ENCODE measurements at regions not wholly inside any gene's neighbourhood (a gene's known extent, or its start where the extent isn't known, plus 50 kb on each side); places are given as distances from the start of the nearest gene placed in this dataset.

DNA sequence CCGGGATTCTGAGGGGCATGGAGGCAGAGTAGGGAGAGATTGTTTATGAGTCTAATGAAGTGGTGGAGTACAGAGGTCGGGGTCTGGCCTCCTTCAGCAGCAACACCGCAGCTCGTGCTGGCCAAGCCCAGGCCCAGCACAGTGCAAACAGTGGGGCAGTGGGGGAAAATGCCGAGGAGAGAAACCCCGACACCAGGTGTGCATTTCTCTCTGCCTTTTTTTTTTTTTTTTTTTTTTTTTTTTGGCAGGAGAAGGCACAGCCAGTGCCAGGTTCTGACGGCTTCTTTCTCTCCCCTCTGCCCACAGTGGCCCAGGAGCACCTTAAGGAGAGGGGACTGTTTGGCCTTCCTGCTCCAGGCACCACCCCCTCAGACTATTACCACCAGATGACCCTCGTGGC is 219.3 kb downstream of the GLI2 start:
- DNase-seq (ENCODE audit: low read depth): no peak

DNA sequence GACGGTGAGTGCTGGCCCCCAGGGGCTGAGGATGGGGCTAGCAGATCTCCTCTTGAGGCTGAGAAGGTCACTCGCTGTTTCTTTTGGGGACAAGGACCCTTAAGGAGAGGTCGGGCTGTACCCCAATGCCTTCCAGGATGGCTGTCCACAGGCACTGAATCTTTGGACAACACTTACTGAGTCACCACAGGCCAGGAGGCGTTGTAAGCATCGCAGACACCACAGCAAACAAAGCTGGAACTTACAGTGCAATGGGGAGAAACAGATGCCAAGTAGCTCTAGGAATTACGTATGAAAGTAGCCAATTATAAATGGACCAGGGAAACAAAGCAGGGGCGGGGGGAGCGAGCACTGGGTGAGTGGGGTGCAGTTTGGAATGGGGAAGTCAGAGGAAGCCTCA is 219.8 kb downstream of the GLI2 start:
- DNase-seq (ENCODE audit: low read depth): no peak

DNA sequence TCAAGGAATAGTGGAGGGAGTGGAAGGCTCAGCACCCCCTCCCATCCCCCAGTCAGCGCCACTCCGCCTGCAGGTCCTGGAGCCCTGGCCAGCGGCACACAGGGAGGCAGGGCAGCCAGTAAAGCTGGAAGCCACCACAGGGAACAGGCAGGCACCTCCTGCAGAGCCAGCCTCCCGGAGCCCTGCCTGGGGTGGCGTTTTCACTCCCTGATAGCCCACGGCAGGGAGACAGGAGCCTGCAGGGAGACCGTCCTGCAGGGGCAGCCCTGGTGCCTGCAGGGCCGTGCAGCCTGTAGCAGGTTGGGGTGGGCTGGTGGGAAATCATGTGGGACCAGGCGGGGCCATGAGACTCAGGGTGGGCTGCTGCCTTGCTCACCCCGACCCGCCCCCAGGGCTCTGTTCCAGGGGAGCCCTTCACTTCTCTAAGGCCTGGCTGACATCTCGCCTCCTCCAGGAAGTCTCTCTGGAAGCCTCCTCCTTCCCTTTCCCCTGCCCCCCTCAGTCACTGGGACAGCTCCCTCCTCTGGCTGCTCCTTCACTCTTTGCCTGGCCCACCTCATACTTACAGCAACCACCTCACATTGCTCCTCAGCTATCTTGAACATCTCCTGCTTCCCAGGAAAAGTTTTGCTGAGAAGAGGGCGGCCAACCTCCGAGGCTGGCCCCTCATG is 221.0 kb downstream of the GLI2 start:
- DNase-seq (ENCODE audit: low read depth): no peak

DNA sequence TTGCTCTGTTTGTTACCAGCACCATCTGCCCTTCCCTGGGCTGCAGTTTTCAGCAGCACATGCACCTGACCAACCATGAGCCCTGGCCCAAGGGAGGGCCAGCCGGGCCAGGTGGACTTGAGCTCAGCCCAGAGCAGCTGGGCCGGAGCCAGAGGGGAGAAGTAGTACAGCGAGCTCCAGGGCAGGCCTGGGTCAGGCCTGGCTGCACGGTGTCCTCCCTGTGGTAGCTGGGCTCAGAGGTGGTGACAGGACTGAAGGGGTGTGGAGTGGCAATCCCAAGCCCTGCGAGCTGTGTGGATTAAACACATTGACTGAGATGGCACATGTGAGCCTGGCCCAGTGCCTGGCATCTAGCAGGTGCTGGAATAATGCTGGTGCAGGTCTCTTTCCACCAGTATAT is 222.2 kb downstream of the GLI2 start:
- DNase-seq (ENCODE audit: low read depth): no peak

DNA sequence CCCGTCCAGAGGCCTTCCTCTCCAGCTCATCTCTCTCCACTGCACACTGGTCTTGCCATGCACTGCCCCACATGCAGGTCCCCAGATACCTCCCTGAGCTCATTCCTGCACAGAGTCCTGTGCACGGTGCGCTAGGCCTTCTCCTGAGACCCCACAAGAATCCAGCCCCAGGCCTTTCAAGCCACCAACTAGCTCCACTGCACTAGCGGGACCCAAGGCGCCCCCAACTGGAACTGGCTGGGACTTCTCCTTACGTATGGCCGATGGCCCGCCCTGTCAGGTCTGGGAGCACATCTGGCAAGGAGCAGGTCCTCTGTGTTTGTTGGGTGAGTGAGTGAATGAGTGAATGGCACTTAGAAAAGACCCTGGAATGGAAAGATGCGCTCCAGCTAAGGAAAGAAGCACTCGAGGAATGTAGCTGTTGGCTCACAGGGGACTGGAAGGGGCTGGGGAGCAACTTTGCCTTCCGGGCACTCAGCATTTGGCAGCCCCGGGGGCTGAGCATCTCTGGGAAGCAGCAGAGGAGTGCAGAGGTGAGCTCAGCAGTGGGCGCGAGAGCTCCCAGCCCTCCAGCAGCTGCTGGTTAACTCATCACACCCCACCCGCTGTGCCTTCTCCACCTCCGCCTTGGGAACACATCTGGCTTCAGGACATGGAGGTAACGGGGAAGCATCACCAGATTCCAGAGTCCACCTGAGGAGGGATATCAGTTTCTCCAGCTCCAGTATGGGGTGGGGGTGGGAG is 223.1 kb downstream of the GLI2 start:
- DNase-seq (ENCODE audit: low read depth): no peak

DNA sequence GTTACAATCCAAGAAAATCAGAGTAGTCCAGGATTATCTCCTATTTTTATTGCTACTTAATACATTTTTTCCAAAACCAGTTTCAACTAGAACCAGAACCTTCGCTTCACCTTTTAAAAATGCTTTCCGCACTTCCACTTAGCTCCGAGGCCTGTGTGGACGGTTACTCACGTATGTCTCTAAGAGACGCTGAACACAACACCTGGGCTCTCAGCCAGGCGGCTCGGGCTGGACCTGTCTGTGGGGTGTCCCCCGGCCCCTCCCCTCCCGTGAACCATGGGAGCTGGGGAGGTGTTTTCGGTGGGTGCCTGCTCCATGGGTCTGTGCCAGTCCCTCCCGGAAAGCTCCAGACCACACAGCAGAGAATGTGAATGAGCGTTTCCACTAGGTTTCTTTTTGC is 223.8 kb downstream of the GLI2 start:
- DNase-seq (ENCODE audit: low read depth): no peak

DNA sequence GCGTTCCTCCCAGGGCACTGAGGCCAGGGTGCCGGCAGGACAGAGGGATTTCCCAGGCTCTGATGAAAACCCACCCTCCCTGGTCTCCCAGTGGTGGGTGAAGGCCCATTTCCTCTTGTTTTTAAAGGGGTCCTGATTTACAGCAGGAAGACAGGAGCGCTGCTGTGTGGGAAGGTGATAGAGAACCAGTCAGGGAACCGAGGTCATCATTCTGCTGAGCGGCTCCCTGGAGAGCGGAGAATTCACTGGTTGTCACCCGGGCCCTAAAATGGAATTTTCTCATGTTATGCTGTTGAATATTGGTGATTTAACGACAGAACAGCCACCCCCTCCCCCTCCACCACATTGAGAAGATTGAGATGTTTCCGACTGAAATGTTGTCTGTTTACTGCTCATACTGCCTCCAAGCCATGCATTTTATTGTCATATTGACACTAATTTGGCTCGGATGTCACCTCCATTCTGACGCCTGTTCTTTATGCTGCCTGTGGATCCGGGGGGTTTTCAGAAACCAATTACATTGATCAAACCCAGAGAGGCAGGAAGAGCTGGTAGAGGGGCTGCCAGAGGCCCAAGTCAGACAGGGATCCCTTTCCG is 225.2 kb downstream of the GLI2 start:
- DNase-seq (ENCODE audit: low read depth): no peak

DNA sequence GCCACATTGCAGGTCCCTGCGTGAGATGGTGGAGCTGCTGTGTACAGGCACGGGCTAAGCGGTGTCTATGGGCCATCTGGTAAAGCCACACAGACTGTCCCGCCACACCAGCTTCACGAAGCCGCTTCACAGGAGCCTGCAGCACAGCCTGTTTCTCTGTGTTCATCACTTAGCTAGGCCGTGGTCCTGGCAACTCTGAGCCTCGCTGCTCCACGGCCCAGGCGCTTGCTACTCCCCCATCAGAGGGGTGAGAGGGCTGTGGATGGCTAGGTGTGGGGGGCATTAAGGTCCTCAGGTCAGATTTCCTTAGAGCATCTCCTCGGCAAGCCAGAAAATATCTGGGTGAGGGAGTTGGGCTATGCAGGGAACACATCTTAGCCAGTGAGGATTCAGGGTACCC is 225.7 kb downstream of the GLI2 start:
- no peak for DNase-seq (ENCODE audit: low read depth)

DNA sequence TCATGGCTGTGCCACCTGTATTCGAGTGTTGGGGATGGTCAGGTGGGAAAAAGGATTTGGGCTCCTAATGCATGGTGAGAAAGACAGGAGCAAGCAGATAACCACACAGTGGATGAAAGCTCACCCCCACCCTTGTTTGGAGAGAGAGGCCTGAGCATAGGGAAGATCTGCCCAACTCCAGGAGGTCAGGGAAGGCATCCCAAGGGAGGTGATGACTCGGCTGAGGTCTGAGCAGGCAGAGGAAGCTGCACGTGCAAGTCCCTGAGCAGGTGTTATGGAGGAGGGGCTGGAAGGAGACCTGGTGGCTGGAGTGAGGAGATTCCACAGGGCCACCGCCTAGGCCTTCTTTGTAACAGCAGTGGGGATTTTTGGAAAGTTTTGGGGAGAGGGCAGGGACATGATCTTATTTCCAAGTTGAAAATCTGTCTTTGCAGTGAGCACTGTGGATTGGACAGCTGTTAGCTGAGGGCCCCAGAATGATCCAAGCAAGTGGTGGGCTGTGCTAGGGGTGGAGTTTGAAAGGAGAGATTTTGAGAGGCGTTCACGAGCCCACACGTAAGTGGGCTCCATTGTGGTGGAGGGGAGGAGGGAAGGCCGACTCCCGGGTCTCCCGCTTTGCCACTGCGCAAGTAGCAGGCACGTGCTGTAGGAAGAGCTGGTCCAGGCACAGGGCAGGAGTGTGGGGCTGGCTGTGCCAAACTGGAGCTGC is 228.5 kb downstream of the GLI2 start:
- peak; percentile 41 for DNase-seq (ENCODE audit: low read depth)

DNA sequence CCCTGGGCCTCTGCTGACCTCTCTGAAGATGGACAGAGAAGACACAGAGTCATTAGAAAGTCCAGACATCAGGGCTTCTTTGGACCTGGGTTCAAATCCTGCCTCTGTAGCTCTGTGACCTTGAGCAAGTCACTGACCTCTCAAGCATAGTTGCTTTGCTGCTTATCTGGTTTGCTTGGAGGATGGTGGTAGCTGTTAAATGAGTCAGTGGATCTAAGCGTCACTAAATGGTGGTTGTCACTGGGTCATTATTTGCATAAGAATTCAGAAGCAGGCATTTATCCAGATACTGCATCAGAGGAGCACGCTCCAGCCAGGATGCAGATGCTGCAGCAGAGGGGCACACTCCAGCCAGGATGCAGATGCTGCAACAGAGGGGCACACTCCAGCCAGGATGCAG is 229.2 kb downstream of the GLI2 start:
- no peak for DNase-seq (ENCODE audit: low read depth)

DNA sequence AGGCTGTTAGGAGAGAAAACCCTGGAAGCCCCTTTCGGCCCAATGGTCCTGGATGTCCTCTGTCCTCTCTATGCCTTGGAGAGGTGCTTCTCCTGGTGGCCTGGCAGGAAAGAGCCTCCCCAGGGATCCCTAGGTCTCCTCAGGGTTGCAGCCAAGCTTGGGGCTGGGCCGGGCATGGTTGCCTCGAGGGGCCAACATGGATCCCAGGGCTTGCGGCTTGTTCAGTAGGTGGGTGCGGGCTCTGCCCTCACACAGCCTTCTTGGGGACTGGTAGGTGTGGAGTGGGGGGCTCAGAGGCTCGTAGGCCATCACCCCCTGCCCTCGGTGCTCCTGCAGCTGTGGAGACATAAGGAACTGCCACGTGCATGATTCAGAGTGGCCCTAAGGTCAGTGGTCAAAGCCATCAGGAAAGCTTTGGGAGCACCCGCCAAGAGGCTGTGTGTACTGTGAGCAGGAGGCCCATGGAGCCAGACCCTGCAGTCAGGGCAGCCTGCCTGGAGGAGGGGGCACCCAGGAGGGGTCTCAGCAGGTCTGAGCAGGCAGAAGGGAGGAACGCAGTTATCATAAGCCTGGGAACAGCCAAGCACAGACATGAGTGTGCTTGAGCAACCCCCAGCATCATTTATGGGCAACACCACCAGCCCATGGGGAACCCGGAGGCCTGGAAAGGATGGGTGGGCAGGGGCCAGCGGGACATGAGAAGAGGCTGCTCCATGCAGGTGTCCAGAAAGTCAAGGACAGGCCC is 231.0 kb downstream of the GLI2 start:
- DNase-seq (ENCODE audit: low read depth): no peak

DNA sequence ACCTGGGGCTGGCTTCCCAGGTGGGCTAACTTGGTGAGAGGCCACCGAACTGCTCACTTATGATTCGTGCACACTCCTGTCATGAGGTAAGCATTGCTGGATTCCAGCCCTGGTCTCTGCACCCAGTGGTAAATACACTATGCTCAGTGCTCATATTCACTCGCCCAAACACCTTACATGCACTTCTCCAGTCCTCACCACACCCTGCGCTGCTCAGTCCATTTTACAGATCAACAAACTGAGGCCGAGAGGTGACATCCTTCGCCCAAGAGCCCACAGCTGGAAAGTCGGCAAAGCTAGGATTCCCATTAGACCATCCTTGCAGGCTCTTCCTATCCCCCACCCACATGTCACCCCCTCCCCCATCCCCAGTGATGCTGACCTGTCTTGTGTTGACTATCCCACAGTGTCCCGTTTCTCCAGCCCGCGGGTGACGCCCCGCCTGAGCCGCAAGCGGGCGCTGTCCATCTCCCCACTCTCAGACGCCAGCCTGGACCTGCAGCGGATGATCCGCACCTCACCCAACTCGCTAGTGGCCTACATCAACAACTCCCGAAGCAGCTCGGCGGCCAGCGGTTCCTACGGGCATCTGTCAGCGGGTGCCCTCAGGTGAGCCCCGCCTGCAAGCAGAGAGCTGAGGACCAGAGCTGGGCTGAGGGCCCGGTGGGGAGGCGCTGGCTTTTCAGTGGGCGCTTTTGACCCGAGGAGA is 232.8 kb downstream of the GLI2 start:
- no peak for DNase-seq (ENCODE audit: low read depth)

DNA sequence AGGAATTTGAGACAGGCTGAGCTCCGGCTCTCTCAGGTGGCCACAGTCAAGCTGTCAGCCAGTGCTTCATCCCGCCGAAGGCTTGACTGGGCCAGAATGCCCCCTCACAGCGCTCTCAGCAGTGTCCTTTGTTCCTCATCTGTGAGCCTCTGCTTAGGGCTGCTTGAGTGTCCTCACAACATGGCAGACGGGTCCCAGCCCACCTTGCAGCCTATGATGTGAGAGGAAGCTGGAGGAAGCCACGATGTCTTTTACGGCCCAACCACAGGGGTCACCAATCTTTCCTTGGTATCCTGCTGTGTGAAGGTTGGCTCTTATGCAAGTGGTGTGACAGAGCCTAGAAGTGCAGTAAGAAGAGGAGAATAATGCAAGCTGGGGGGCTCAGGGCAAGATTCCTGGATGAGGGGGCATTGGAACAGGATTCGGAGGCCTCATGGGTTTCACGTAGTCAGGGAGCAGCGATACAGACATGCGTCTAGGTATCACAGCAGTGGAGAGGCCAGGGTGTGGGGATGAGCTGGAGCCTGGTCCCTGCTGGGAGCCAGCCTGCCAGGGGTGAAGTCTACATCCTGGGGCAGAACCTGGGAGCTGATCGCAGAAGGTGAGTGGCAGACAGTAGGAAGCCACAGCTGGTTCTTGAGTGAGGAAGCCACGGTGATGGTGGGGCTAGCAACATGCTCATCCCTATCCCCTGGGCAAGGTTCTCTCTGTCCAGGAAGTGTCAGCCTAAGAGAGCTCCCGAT is 234.1 kb downstream of the GLI2 start:
- DNase-seq (ENCODE audit: low read depth): no peak

DNA sequence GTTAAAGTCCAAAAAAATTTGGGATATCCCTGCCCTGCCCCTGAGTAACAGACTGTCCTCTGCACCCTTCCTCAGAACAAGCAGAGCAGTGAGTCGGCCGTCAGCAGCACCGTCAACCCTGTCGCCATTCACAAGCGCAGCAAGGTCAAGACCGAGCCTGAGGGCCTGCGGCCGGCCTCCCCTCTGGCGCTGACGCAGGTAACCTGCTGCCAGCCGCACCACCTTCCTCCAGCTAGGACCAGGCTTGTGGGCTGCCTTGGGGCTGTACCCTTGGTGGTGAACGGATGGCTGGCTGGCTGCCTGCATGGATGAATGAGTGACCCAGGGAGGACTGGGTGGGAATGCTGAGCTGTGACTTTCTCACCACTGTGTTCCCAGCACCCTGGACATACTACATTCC is 236.2 kb downstream of the GLI2 start:
- DNase-seq (ENCODE audit: low read depth): no peak

DNA sequence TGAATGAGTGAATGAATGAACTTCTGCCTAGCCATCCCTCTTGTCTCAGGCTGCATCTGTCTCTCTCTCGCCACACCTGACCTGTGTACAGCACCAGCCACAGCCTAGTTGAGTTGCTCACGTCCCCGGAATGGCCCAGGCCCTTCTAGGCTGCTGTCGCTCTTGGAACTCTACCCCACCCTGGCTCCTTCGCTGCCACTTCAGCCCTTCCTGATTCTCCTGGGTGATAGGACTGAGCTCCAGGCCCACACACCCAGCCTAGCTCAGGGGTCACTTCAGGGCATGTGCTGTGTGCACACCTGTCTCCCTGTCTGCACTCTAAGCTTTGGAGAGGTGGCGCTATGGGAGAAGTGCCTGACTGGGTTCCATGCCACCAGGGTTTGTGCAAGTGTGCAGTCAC is 236.6 kb downstream of the GLI2 start:
- DNase-seq (ENCODE audit: low read depth): no peak

DNA sequence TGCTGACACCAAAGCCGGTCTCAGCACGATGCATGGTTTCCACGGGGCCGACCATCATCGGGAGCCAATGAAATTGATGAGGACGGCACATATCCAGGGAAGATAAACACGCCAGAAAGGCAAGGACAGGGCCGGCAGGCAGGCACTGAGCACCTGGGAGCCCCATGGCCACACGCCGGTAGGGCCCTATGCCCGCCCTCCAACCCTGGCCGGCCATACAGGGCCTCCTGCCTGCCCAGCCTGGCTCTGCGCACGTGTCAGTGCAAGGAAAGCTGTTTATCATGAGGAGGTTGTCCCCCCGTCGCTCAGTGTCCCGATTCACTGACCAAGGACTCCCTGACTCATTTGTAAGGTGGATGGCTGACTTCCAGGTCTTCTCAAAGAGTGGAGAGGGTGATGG is 237.5 kb downstream of the GLI2 start:
- no peak for DNase-seq (ENCODE audit: low read depth)

DNA sequence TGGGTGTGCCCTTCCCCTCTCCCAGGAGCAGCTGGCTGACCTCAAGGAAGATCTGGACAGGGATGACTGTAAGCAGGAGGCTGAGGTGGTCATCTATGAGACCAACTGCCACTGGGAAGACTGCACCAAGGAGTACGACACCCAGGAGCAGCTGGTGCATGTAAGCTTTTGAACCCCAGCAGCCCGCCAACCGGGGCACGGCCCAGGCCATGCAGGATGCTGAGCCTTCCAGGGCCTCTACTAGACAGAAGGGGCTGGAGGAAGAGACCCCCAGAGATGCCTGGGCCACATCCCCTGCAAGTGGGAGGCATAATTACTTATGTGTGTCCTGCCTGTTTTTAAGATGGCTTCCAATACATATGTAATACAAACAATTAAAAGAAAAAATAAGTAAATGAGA is 239.3 kb downstream of the GLI2 start:
- no peak for DNase-seq (ENCODE audit: low read depth)

DNA sequence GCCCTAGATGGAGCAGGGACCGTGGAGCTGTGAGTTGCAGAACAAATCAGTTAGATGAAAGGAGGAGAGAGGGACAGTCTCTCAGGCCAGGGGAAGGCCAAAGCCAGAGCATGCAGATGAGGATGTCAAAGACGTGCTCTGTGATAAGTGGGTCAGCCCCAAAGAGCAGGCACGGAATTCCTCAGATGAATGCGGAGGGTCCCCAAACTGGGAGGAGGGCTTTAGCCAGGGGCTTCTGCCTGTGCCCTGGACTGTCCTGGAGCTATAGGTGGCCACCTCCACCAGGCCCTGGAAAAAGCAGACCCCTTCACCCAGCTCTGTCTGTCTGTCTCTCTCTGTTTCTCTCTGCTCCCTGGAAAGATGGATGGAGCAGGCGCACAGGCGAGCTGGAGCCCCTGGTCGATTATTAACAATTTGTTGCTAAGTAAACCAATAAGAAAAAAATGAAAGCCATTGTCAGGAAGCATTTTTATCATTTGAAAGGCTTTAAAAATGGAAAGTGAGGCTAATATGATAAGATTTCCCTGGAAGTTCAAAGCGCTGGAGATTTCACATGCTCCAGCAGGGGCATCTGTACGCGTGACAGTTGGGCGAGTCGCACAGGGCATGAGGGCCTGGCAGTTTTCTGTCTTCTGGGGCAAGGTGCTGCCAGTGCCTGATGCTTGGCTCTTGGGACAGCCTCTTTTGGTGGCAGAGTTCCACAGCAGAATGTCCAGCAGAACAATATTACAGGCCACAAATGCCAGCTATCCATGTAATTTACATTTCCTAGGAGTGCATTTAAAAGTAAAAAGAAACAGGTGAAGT is 241.0 kb downstream of the GLI2 start:
- no peak for DNase-seq (ENCODE audit: low read depth)

DNA sequence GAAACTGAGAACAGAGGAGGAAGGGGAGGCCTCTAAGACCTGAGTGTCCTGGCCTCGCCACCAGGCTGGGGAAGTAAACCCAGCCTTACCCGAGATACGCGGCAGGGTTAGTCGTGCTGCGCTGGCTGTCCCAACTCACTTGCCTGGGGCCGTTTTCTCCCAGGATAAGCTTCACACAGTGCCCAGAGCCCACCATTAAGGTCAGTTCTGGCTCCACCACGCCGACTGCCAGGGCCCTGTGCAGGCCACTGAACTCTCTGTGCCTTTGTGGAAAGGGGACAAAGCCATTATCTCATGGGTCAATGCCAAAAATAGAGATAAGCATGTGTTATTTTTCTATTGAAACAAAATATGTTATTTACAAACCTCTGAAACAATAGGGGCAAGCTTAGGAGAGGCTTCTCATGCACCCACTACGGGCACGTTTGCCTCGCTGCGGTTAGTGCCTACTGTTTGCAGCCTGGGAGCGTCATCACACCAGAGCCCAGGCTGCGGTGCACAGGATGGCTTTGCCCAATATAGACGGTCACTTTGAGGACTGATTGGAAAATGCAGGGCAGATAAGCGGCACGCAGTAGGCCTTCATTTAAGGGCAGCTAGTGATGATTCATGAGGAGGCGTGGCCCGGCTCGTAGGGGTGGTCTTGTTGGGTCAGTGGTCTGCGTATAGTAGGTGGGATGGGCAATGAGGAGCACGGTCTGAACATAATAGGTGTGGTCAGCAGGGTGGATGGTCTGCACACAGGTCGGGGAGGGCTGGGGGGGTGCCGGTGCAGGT is 242.1 kb downstream of the GLI2 start:
- DNase-seq (ENCODE audit: low read depth): no peak

Measured in HS-5 (cell line).